GM19238 (cell line): ENCODE measurements at regions not wholly inside any gene's neighbourhood (a gene's known extent, or its start where the extent isn't known, plus 50 kb on each side); places are given as distances from the start of the nearest gene placed in this dataset.

Experiments used
- DNase-seq: peaks from one replicate; pipeline ENCODE4 v3.0.0; 2011; ENCODE audit warnings: low spot score; ENCODE audit not compliant: insufficient read length

DNA sequence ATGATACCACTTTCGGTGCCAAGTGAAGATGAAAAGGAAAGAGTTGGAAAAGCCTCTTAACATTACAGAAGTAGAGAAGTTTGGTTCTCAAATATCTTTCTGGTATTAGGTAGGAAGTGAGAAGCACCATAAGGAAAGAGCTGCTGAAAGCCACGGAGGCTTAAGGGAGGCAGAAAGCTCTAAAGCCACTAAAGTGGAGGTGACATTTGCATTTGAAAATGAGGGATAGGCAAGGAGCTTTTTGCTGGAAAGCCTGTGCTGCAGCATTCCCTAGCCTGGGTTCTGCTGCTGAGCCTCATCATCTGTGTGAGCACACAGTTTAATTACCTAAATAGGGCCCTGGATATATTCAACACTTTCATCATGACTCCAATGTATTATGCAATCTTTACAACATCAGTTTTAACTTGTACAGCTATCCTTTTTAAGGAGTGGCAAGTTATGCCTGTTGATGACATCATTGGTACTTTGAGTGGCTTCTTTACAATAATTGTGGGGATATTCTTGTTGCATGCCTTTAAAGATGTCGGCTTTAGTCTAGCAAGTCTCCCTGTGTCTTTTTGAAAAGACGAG, 315.4 kb downstream of the RBM26 start:
- DNase-seq = no peak

DNA sequence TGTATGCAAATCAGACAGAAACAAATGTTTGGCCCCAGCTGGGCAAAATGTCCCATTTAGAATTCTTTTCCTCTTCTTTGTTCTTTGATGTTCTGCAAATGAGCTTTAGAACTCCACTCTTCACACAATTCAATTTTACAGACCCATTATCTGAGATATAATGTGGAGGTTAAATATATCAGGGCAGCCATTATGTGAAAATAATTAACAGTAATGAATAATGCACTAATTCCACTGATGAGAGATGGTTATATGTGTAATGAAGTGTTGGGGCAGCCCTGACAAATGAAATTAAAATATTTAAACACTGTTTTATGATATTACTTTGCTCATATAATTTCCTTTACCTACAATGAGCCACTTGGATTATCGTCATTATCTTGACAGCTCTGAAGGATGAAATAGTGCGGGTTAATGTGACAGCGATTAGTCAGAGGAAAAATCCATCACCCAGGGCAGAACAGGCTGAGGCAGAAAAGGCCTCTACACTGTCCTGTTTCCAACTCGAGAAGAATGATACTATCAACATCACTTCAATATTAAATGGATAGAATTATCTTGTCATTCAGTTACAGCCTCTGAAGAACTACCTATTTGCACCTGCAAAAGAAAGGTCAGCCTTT, 321.1 kb downstream of the RBM26 start:
- DNase-seq = no peak

DNA sequence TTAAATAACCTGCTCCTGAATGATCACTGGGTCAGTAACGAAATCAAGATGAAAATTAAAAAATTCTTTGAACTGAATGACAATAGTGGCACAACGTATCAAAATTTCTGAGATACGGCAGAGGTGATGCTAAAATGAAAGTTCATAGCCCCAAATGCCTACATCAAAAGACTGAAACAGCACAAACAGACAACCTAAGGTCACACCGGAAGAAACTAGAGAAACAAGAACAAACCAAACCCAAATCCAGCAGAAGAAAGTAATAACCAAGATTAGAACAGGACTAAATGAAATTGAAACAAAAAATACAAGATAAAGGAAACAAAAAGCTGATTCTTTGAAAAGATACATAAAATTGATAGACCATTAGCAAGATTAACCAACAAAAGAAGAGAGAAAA, 324.1 kb downstream of the RBM26 start:
- no peak for DNase-seq

DNA sequence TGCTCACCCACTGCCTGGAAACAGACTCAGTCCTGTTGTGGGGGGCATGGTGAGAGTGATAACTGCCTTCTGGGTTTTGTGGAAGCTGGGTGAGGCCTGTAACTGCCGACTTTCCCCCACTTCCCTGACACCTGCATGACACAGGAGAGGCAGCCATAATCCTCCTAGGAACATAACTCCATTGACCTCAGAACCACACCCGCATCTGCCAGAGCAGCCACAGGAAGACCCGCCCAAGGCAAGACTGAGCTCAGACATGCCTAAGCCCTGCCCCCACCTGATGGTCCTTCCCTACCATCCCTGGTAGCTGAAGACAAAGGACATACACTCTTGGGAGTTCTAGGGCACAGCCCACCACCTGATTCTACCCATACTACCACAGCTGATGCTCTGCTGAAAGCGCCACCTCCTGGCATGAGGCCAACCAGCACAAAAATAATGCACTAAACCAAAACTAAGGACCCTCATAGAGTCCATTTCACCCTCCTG, 326.7 kb downstream of the RBM26 start:
- no peak for DNase-seq

DNA sequence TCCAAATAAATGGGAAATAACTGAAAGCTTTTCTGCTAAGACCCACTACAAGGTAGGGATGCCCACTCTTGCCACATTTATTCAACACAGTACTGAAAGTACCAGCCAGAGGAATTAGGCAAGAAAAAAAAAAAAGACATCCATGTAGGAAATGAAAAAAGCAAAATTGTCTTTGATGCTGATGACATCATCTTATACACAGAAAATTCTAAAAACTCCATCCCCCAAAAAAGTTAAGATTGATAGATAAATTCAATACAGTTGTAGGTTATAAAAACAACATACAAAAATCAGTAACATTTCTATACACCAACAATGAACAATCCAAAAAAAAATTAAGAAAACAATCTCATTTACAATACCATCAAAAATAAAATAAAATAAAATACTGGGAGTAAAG, 330.4 kb downstream of the RBM26 start:
- no peak for DNase-seq

DNA sequence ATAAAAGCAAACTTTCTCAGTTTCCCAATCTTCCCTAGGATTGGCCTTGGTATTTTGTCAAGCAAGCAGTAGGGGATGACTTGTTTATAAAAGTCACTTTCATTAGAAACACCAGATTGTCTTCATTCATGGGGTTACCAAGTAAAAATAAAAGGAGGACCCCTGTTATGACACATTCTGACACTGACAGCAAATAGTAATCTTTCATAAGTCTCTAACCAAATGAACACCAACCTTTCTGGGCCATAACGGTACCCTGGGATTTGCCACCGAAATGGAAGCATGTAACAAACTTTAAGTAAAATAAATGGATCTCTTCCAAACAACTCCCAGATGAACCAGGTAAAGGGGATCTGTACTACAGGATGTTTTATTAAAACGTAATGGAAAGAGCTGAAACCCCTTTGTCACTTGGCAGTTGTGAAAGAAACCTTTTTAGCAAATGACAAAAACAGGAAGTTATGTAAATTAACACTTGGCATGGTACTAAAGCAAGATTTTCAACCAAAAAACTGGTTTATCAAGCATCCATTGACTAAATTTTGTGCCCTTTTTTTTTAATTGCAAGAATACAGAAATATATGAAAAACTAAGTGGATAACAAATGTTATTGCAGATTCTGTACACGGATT, 335.6 kb downstream of the RBM26 start:
- no peak for DNase-seq

DNA sequence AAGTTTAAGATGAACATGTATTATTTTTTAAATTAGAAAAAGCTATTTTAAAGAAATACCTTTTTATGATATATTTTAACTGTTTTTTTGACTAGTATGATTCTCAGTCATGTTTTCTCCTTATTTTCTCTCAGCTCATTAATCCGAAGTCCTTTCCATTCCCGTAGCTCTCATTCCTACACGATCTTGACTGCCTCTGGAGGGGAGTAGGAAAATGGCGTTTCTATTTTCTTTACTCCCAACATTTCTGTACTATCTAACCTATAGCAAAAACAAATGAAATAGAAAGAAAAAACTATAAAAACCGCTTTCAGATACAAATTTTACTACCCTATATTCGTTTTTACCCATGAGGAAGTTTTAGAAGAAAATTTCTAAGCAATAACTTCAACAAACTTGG, 343.8 kb downstream of the RBM26 start:
- DNase-seq = no peak

DNA sequence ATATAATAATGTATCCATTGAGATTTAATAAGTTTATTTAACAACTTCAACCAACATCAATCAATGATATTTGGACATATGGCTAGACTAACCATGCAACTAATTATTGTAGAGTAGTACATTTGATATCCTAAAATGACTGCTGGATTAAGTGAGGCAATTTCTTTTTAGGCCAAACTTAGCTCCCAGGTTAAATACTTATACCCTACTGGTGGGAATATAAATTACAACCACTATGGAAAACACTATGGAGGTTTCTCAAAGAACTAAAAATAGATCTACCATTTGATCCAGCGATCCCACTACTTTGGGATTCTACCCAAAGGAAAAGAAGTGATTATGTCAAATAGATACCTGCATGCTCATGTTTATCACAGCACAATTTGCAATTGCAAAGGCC, 345.8 kb downstream of the RBM26 start:
- no peak for DNase-seq

DNA sequence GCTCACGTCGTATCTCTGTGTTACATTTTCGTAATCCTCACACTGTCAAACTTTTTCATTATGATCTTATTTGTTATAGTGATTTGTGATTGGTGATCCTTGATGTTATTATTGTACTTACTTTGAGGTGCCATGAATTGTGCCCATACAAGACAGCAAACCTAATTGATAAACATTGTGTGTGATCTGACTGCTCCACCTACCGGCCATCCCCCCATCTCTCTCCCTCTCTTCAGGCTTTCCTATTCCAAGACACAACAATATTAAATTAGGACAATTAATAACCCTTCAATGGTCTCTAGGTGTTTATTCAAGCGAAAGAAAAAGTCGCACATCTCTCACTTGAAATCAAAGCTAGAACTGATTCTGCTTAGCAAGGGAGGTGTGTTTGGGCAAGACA, 349.3 kb downstream of the RBM26 start:
- no peak for DNase-seq

DNA sequence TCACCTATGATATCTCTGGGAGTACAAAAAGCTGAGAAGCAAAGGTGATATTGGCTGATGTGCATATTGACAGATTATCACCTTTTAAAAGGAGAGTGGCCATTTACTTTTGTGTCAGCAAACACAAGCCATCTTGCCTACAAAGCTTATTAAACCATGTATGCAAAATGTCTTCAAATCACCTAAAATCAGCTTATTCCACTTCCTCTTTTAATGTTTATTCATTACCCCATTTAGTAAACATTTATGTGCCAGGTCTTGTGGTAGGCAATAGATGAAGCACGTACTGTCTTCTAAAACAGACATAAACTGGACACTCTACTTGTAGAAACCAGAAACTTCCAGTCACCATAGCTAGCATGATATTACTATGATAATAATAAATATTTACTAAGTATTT, 354.6 kb downstream of the RBM26 start:
- no peak for DNase-seq

DNA sequence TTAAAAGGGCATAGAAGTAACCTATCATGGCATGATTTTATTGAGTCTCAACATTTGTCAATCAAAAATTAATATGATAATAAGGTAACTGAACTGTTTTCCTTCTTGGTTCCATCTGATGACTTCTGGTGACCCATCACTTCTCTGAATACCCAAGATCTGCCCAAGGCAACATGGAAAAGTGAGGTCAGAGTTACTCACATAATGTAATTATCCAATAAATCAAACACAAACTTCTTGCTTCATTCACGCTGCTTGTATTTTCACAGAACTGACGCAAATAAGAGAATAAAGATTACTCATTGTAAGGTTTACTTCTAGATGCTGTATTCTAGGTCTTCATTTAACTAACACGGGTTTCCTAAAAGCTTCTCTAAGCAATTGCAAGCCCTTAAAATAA, 361.6 kb downstream of the RBM26 start:
- DNase-seq = no peak

DNA sequence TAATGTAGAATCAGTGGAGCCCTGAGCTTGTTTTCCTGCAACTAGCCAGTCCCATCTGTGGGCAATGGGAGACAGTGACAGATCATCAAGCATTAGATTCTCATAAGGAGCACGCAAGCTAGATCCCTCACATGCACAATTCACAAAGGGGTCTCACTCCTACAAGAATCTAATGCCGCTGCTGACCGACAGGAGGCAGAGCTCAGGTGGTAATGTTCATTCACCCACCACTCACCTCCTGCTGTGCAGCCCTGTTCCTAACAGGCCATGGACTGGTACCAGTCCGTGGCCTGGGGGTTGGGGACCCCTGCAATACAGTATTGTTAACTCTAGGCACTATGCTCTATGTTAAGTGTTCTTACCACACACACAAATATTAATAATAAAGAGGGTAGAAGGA, 362.8 kb downstream of the RBM26 start:
- DNase-seq = no peak

DNA sequence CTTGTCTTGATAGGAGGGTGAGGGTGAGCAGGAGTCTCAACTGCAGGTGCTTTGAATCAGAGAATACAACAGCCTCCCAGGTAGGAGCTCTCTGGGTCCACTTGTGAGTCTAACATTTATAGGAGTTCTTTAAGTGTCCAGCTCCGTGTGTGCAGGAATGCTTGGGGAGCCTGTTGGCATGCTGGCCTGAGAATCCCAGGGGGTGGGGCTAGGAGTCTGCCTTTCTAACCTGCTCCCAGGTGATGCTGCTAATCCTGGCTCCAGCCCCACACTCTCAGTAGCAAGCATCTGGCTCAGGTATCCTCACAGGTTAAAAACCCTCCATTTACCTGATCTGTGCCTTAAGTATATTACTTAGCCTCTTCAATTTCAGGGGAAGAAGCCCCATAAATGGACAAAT, 368.9 kb downstream of the RBM26 start:
- no peak for DNase-seq

DNA sequence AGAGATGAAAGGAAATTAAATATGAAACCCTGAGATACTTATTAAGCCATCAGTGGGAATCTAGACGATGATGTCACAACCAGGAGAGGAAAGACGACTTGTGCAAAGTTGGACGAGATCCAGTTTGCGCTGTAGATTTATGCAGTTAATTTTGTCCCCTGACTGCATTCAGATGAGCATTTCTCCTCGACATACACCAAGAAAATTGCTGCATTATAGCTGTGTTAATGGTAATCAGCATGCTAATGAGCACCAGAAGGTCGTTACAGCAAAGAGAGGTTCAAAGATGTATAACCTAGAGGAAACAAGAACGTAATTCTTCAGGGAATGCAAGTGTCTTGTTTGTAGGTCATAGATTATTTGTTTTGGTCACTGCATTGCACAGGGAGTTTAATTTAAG, 371.7 kb downstream of the RBM26 start:
- no peak for DNase-seq

DNA sequence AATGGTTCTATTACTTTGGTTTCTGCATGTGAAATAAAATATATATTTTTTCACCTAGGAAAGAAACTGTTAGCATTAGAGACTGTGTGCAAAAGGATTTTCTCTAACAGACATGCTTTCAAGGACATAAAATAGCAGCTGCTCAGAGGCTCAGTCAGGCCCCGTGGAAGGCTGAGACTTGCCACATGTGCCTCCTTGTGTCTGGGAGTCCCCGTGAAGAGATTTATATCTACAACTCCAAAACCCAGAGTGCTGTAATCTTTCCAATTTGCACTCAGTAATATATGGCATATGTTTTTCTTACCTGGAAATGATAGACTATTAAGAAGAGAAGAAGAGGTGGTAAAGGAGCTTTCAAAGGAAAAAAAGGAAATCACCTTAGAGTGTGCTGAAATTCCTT, 371.6 kb upstream of the OBI1 start:
- no peak for DNase-seq

DNA sequence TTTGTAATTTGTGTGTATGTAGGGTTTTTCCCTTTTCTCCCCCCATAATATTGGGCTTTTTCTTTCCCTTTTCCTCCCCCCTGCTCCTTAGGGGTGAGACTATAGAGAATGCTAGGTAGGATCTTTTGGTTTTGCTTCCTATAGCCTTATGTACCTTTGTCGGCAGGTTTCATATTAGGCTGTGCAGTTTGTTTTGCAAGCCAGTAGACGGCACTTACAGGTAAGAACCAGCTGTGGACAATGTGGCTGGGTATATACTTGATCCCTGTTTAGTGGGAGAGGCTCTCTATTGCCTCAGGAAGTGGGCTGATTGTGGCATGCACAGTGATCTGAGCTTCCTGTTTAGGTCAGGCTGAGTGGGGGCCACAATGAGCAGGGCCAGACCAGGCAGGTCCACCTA, 359.2 kb upstream of the OBI1 start:
- DNase-seq = no peak

DNA sequence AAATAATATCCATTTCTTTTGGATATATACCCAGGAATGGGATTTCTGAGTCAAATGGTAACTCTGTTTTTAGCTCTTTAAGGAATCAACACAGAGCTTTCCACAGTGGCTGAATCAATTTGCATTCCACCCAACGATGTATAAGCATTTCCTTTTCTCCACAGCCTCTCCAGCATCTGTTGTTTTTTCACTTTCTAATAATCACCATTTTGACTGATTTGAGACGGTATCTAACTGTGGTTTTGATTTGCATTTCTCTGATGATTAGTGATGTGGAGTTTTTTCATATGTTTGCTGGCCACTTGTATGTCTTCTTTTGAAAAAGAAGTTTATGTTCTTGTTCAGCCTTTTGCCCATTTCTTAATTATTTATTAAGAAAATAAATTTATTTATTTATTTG, 352.2 kb upstream of the OBI1 start:
- no peak for DNase-seq

DNA sequence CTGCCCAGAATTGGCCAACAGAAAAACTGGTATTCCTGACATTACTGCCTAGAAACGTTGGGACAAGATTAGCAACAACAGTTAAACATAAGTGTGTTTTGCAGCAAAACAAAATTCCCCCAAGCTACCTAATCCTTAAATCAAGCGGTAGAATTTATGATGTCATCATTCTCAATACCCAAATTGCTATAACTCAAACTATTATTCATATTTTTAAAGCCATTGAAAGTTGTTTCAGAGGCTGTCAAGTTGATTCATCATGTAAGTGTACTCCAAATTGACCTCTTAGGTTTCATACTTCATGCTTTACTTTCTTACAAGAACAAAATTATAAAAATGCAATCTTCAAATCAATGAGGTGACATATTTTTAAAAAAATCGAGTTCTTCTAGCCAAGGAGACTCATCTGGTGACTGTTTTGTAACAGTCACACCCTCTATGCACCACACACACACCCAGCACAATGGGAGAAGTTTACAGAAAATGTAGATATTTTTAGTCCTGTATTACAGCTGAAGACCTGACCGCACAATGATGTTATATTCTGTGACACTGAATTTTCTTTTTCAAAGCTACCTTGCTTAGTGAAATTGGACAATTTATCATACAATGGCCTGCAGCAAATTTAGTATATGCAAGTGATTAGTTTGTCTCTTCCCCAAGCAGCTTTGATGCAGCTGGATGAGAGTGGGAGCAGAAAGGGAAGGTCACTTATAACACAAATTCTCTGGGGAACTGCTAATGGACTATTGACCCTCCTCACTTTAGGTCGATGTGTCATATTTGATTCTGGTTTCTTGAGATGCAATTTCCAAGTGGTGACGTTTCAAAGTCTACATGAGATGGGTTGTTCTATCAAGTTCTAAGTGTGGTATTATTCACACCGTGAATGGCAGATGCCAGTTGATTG, 345.3 kb upstream of the OBI1 start:
- no peak for DNase-seq

DNA sequence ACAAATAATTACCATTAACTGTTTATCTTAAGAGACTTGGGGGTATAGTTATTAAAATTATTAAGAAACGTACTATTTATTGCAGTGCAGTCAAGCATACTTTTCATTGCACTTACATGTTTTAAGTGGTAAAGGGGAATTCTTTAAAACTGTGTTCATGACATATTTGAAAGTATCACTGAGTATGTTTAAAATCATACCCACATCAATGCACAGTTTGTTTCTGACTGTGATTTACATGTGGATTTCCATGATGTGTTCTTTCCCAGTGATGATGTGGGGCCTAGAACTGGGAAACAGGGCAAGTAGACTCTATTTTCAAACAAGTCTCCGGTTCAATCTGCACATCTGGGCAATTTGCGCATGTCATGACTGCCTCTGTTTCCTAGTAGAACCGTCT, 340.5 kb upstream of the OBI1 start:
- no peak for DNase-seq

DNA sequence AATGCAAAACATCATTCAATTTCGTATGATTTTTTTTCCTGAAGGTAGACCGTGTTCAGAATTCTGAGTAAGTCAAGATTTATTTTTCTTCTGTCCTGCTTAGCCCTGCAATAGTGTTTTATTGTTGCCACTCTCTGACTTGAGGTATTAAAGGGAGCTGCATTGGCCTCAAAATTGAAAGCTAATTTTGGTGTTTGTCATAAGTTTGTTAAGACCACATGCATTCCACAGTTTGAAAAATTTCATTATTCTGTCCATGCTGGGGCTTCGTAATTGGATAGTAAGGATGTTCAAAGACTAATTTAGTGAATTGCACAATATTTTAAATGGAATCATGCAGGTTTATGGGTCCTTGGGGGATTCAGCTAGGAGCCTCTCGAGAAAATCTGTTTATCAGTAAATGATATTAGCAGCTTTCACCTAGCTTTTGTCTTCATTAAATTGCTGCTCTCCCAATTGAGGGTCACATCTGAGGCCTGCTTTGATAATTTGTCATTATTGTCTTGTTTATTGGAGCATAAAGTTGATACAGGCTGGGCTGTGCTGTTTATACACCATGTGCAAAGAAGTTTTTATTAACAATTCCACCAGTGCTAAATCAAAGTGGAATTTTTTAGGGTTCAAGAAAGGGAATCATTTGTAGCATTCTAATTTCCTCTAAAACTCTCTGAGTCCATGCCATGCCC, 339.8 kb upstream of the OBI1 start:
- no peak for DNase-seq

DNA sequence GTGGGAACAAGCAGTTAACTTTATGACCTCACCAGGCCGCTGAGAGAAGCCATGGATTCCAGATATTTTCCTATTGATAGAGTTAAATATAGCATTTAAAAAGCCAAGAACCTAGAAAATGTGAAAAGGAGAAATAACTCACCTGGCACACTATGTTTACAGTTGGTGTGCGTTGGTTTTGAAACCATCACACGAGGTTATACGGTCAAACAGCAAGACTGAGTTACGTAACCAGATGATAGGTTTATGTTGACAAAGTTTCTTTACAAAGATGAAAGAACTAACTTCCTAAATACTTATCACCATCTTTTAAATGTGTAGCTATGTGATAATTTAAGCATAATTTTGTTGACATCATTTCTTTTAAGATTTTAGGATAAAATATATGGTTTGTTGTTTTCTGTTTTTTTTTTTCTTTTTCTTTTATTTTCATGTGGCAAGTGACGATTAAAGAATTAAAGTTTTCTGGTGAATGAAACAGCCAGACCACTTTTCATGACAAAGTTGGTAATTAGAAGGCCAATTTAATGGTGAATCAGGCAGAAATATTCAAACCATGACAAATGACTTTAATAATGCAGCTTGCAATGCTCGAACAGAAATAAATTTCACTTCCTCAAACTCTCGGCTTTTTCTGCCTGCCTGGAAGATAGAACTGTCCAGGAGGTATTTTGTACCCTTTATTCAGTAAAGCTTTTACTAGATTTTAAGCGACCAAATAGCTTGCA, 339.1 kb upstream of the OBI1 start:
- no peak for DNase-seq
